Right hindlimb (tissue), 1 donor: ENCODE measurements at regions not wholly inside any gene's neighbourhood (a gene's known extent, or its start where the extent isn't known, plus 50 kb on each side); places are given as distances from the start of the nearest gene placed in this dataset.
"Not testable (repeated sequence)": the region's sequence is repeated elsewhere in the genome, so short reads cannot be mapped to it uniquely, and the experiment has no call there.

Experiments used
- DNase-seq: peaks from one replicate; pipeline ENCODE4 v3.0.0-alpha.2; 2018

GRCh38 chr2:131641414-131642206 lies 113.9 kb downstream of the CCDC74A start:
- DNase-seq = no peak

- not testable (repeated sequence) for DNase-seq
Measured at GRCh38 chr2:131643180-131643579, 115.5 kb downstream of the CCDC74A start.

- no peak for DNase-seq
Measured at GRCh38 chr2:131645177-131645765, 117.6 kb downstream of the CCDC74A start.

DNA sequence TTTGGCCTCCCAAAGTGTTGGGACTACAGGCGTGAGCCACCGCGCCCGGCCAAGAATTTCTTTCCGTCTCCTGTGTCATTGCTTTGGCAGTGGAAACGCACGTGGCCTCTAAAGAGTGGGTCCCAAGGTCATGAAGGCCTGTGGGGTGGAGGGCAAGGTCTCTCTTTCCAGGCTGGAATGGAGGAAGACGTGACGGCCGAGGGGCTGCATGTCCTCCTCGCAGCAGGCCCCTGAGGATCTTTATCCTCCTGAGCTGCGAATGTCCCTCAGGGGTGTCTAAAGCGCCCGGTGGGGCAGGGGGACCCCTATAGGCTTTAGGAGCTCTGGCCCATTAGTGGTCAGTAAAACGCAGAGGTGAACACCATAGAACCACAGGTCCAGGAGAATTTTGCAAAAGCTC lies 118.5 kb downstream of the CCDC74A start:
- not testable (repeated sequence) for DNase-seq

DNA sequence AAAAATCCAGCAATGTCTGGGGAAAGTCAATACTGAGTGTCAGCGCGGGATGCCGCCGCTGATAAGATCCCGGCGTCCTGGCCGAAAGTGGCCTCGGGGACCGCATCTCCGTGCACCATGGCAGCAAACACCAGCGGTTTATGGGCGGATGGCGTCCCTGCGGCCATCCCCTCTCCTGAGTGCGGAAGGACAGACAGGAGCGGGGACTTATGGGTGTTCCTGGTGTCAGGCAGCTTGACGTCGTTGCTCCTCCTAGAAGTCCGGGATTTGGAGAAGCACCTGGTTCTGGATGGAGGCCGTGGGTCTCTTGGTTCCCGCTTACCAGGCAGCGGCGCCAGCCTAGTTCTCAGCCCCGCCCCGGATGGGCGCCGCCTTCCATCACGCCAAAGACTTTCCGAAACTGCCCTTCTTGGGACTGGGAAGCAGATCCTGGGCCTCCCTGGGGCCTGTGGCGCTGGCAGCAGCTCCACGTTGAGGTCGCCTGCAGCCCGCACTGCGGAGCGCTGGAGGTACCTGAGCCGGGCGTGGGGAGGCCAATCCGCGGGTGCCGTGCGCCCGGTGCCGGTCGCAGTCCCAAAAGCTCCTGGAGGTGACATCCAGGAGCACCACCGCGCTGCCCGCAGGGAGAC lies 119.1 kb downstream of the CCDC74A start:
- no peak for DNase-seq

- DNase-seq = not testable (repeated sequence)
Measured at GRCh38 chr2:131648565-131648964, 120.9 kb downstream of the CCDC74A start.

DNA sequence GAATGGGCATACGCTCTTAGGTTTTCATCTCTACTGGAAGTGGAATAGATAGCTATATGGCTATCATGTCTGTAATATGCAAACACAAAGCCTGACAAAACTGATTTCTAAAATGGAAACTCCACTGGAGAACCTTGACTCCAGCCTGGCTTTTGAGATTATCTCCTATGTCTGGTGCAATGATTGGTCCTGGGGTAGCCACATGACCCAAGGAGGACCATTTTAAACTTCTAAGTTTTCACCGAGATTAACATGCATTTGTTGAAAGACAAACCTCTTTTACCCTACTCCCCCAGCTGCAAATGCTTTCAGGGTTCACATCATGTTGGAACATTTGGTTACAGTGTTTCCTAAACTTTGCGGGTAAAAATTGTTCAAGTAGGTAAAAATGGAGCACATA lies 124.6 kb downstream of the CCDC74A start:
- DNase-seq = not testable (repeated sequence)

GRCh38 chr2:131654107-131654506 lies 126.4 kb downstream of the CCDC74A start:
- not testable (repeated sequence) for DNase-seq

GRCh38 chr2:131656816-131657633 lies 129.3 kb downstream of the CCDC74A start:
- no peak for DNase-seq

DNA sequence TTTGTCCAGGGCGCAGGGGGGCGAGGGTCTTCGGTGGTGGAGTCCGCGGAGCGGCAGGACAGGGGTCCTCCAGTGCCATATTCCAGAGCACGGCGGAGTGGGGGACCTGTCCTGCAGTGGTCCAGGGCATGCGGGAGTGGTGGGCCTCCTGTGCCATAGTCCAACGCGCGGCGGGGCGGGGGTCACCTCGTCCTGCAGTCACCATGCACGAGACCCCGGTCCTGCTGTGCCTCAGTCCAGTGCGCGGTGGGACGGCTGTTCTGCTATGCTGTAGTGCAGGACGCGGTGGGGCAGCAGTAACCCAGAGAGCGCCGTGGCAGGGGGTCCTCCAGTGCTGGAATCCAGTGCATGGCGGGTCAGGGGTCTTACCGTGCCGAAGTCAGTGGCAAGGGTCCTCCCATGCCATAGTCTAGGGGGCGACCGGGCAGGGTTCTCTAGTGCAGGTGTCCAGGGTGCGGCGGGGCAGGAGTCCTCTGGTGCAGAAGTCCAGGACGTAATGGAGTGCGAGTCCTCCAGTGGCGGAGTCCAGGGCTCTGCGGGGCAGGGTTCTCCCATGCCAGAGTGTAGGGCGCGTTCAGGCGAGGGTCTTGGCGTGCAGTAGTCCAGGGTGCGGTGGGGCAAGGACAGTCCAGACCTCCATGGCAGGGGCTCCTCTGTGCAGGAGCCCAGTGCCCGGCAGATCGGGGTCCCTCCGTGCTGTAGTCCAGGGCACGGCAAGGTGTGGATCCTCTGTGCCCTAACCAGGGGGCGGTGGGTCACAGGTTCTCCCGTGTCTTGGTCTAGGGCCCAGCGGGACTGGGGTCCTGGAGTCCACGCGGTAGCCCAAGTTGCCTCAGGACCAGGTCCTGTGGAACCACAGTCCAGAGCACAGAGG lies 130.4 kb downstream of the CCDC74A start:
- no peak for DNase-seq

DNA sequence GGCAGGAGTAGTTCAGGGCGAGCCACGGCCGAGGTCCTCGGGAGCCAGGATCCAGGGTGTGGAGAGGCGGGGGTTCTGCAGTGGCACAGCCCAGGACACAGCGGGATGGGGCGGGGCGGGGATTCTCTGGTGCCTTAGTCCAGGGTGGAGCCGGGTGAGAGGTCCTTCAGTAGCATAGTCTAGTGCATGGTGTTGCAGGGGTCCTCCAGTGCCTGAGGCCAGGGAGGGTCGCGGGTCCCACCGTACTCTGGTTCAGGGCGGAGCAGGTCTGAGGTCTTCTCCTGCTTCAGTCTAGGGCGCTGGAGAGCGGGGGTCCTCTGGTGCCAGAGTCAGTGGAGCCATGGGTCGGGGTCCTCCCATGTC lies 131.1 kb downstream of the CCDC74A start:
- DNase-seq = no peak

- DNase-seq = no peak
Measured at GRCh38 chr2:131659168-131659572, 131.5 kb downstream of the CCDC74A start.

DNA sequence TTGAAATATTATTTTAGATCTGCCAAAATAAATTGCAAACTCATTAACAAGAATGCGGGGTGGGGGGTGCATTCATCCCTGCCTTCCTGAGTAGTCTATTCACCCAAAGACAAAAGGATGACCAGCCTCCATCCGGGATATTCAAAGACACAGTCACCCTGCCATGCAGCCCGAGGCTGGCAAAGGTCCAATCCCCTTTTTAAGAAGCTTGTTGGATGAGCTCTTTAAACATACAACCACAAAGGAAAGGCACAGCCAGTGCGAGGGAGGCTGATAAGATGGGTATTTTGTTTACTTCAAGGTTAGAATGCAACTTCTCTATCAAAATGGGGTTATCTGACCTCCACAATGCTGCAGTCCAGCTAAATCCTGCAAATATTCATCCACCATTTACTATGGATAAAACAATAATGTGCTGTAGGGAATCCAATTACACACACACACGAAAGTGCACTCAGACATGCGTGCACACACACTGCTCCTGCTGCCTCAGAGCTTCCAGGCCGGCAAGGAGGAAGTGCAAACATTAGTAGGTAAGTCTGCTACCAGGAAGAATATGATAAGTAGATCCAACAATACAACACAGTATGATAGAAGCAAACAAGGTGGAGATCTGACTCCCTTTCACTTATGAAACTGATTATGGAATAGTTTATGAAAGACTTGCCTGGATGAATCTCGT lies 133.6 kb downstream of the CCDC74A start:
- not testable (repeated sequence) for DNase-seq

DNA sequence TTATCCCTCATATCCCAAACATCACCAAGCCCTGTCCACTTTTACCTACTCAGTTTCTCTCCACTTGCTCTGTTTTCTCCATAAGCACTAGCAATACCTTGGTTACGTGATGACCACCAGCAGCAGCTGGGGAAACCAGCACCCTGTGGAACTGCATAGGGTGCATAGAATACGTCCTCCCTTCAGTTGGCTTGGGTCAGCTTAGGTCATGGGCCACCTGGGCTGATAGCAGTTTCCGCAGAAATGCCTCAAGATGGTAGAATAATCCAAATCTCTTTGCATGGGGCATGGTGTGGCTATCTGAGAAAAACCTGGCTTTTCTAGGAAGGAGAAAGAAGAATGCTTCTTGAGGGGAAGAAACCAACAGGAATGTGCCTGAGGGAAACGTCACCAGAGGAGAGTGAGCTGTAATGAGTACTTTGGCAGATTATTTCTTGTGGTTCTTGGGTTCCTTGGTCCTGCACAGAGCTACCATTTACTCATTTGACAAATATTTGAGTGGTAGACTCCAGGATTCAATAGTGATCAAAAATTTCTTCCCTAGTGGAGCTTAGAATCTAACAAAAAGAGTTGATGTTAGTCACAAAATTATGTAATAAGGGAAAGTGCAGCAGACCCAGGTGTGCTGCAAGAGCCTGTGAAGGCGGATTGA lies 134.3 kb downstream of the CCDC74A start:
- not testable (repeated sequence) for DNase-seq

GRCh38 chr2:131663501-131663900 lies 135.8 kb downstream of the CCDC74A start:
- not testable (repeated sequence) for DNase-seq

DNA sequence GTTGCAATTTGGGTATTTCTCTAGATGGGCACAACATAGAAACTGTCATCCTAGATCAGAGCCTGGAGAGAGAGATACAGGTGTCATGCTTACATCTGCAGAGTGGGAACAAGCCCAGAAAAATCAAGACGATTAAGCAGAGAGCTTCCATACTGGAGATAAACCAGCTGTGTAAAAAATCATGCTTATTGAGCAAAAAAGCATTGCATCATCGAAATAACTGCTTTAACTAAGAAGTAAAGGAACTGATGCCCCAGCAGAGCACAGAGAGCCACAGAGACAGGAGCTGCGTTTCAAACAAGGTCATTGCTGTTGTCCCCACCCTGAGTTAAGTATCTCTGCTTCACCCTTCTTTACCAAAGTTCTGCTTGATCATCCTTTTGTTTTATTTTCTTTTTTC lies 138.0 kb downstream of the CCDC74A start:
- DNase-seq = not testable (repeated sequence)

DNA sequence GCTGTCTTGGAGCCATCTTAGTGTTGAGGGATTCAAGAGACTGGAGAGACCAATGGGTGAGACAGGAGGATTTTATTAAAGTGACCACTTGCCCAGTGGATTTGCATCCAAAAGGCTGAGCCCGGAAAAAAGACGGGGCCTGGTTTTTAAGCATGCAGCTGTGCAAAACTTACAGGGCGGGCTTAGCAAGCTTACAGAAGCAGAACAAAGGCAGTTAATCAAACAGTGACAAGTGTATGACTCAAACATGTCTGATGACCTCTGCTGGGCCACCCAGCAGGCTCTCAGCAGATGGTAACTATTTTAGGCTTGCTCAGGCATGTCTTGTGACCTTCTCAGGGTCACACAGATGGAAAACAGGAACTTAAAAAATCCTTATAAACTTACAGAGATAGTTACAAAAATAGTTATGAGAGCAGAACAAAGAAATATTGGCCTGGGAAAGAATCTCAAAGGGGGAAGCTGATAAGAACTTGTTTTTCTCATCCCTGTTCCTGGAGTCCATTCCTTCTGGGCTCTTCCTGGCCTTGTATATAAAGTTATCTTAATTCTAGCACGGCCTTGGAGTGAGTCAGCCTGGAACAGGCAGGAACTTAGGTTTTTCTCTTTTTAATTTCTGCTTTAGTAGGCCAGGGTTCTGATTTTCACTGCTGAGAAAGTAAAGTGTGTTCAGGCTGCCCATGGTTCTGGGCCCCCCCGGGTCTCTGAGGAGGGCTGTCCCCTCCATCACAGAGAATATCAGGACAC lies 141.3 kb downstream of the CCDC74A start:
- not testable (repeated sequence) for DNase-seq

GRCh38 chr2:131671841-131672470 lies 144.3 kb downstream of the CCDC74A start:
- not testable (repeated sequence) for DNase-seq
